Osteoblast (primary cell): ENCODE measurements at regions not wholly inside any gene's neighbourhood (a gene's known extent, or its start where the extent isn't known, plus 50 kb on each side); places are given as distances from the start of the nearest gene placed in this dataset.
"Not testable (repeated sequence)": the region's sequence is repeated elsewhere in the genome, so short reads cannot be mapped to it uniquely, and the experiment has no call there.

Experiments used
- DNase-seq: peaks from one replicate; pipeline ENCODE4 v3.0.0; 2011; ENCODE audit warnings: low spot score, mixed read lengths; ENCODE audit not compliant: insufficient read length; ENCODE audit errors: missing footprints
- H2AFZ ChIP-seq: 2 replicates; pipeline ENCODE4 v1.6.0; 2011; ENCODE audit warnings: mild to moderate bottlenecking, low read length
- H3K27ac ChIP-seq: 2 replicates; pipeline ENCODE4 v1.5.1; 2011; ENCODE audit warnings: mild to moderate bottlenecking, low read depth, low read length, moderate library complexity
- H3K27me3 ChIP-seq: 2 replicates; pipeline ENCODE4 v1.6.0; 2012; ENCODE audit warnings: mild to moderate bottlenecking, control low read depth, inconsistent platforms, low read length, moderate library complexity; ENCODE audit not compliant: insufficient read depth
- H3K36me3 ChIP-seq: 2 replicates; pipeline ENCODE4 v1.5.1; 2011; ENCODE audit warnings: mild to moderate bottlenecking, low read length, control low read depth, moderate library complexity; ENCODE audit not compliant: insufficient read depth
- H3K4me1 ChIP-seq: 2 replicates; pipeline ENCODE4 v1.5.1; 2011; ENCODE audit warnings: mild to moderate bottlenecking, low read length, control low read depth, moderate library complexity; ENCODE audit not compliant: insufficient read depth
- H3K4me2 ChIP-seq: 2 replicates; pipeline ENCODE4 v1.6.0; 2011; ENCODE audit warnings: mild to moderate bottlenecking, low read length; ENCODE audit not compliant: insufficient read depth
- H3K4me3 ChIP-seq: fragments of 200-600 bp; sonication (generic); 3 replicates; pipeline ENCODE4 v1.5.1; 2012; ENCODE audit warnings: mild to moderate bottlenecking, low read length, inconsistent platforms; ENCODE audit not compliant: insufficient read depth
- H3K79me2 ChIP-seq: 2 replicates; pipeline ENCODE4 v1.6.0; 2012; ENCODE audit warnings: mild to moderate bottlenecking, low read length, control low read depth, inconsistent platforms; ENCODE audit not compliant: insufficient read depth
- H3K9me3 ChIP-seq: 2 replicates; pipeline ENCODE4 v1.5.1; 2011; ENCODE audit warnings: low read depth, low read length, control low read depth
- H4K20me1 ChIP-seq: 2 replicates; pipeline ENCODE4 v1.6.0; 2012; ENCODE audit warnings: mild to moderate bottlenecking, low read length, control low read depth; ENCODE audit not compliant: insufficient read depth
- TF ChIP-seq, protein P1 (sequence below): IDR thresholded peaks from 2 replicates; pipeline ENCODE4 v1.5.1; 2011; ENCODE audit warnings: mild to moderate bottlenecking, low read depth, low read length, moderate library complexity; ENCODE audit errors: extremely low read depth

DNA sequence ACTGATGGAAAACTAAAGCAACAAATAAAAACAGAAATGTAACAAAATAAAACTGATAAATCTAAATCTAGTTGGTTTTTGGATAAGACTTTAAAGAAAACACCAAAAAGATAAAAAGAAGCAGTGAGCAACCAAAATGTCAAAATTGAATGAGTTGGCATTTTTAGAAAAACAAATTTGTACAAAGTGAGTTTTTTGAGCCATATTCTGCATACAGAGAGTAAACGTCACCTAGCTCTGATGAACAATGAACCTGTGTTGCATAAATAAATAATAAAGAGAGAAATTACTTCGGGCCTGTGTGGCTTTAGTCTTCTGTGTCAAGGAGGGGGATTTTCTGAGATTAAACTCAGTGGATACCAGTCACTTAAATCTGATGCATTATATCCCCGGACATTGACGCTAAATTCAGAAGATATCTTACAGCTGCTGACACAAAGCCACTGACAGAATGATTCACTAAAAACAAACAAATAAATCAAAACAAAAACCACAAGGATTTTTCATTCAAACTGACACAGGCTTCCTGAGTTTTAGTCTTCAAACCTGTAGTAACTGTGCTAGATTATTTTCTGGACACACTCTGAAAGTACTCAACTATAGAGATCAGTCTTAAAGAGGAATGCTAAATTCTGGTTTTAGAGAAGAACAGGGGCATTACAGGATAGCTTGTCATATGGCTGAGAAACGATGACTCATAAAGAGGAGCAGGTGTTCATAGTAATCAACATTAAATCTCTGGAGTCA lies 403.5 kb upstream of the ST8SIA4 start:
- Histone ChIP-seq H3K9me3 (no peaks in the 10 kb centered on the region), H4K20me1 (no peaks in the 10 kb centered on the region), H3K27me3 (no peaks in the 10 kb centered on the region), H3K4me1 (no peaks in the 10 kb centered on the region), H3K4me2 (no peak overlapping the region), H2AFZ (no peak overlapping the region), H3K79me2 (no peaks in the 10 kb centered on the region), H3K27ac (no peak overlapping the region), H3K36me3 (no peaks in the 10 kb centered on the region), H3K4me3 (no peak overlapping the region)
- TF ChIP-seq, protein P1, sequence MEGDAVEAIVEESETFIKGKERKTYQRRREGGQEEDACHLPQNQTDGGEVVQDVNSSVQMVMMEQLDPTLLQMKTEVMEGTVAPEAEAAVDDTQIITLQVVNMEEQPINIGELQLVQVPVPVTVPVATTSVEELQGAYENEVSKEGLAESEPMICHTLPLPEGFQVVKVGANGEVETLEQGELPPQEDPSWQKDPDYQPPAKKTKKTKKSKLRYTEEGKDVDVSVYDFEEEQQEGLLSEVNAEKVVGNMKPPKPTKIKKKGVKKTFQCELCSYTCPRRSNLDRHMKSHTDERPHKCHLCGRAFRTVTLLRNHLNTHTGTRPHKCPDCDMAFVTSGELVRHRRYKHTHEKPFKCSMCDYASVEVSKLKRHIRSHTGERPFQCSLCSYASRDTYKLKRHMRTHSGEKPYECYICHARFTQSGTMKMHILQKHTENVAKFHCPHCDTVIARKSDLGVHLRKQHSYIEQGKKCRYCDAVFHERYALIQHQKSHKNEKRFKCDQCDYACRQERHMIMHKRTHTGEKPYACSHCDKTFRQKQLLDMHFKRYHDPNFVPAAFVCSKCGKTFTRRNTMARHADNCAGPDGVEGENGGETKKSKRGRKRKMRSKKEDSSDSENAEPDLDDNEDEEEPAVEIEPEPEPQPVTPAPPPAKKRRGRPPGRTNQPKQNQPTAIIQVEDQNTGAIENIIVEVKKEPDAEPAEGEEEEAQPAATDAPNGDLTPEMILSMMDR = no peak
- DNase-seq = no peak

DNA sequence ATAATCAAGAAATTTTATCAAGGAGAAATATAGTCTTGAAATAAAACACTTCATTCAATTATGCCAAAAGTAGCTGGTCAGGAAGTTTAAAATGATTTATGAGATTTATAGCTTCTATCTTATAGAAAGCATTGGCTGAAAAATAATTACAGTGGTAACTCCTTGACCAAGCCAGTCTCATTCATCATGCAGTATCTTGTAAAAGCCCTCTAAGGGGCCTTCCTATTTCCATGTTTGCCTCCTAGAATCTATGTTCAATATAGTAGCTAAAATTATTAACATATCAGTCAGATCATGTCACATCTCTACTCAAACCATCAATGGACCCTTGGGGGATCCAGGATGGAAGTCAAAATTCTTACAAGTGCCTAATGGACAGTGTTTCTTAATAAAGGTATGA lies 393.4 kb upstream of the ST8SIA4 start:
- H3K79me2 ChIP-seq = no peaks in the 10 kb centered on the region
- no peak for DNase-seq
- TF ChIP-seq, protein P1 = no peak
- no peak overlapping the region for H3K27ac ChIP-seq
- H3K36me3 ChIP-seq = no peaks in the 10 kb centered on the region
- no peak overlapping the region for H2AFZ ChIP-seq
- H4K20me1 ChIP-seq = no peaks in the 10 kb centered on the region
- H3K4me1 ChIP-seq = no peaks in the 10 kb centered on the region
- no peak overlapping the region for H3K4me3 ChIP-seq
- H3K9me3 ChIP-seq = no peaks in the 10 kb centered on the region
- H3K4me2 ChIP-seq = no peak overlapping the region
- H3K27me3 ChIP-seq = no peaks in the 10 kb centered on the region

DNA sequence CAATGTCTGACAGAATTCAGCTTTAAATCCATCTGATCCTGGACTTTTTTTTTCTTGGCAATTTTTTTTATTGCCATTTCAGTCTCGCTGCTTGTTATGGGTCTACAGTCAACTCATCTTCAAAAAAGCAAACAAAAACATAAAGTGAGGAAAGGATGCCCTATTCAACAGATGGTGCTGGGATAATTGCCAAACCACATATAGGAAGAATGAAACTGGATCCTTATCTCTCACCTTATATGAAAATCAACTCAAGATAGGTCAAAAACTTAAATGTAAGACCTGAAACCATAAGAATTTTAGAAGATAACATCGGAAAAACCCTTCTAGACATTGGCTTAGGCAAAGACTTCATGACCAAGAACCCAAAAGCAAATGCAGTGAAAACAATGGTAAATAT lies 389.1 kb upstream of the ST8SIA4 start:
- H3K4me1 ChIP-seq = no peaks in the 10 kb centered on the region
- no peaks in the 10 kb centered on the region for H3K79me2 ChIP-seq
- H3K4me3 ChIP-seq = no peak overlapping the region
- no peaks in the 10 kb centered on the region for H4K20me1 ChIP-seq
- H3K36me3 ChIP-seq = no peaks in the 10 kb centered on the region
- no peak overlapping the region for H3K4me2 ChIP-seq
- no peaks in the 10 kb centered on the region for H3K9me3 ChIP-seq
- H3K27ac ChIP-seq = no peak overlapping the region
- no peaks in the 10 kb centered on the region for H3K27me3 ChIP-seq
- no peak overlapping the region for H2AFZ ChIP-seq
- TF ChIP-seq, protein P1 = no peak
- no peak for DNase-seq

DNA sequence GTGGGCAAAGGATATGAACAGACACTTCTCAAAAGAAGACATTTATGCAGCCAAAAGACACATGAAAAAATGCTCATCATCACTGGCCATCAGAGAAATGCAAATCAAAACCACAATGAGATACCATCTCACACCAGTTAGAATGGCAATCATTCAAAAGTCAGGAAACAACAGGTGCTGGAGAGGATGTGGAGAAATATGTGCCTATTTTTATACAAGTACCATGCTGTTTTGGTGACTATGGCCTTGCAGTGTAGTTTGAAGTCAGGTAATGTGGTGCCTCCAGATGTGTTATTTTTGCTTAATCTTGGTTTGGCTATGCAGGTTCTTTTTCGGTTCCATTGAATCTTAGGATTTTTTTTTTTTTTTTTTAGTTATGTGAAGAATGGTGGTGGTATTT lies 387.7 kb upstream of the ST8SIA4 start:
- H3K36me3 ChIP-seq, H3K4me3 ChIP-seq, H3K4me2 ChIP-seq, H3K27ac ChIP-seq, H3K9me3 ChIP-seq, H3K79me2 ChIP-seq, DNase-seq, H4K20me1 ChIP-seq, H3K27me3 ChIP-seq, H2AFZ ChIP-seq, H3K4me1 ChIP-seq: not testable (repeated sequence)
